ENCODE measurements at regions not wholly inside any gene's neighbourhood (a gene's known extent, or its start where the extent isn't known, plus 50 kb on each side); places are given as distances from the start of the nearest gene placed in this dataset.

- no peak for TF ChIP-seq ZBTB4 (CRISPR knock-in tag; IDR thresholded peaks at IDR 0.05)
- TF ChIP-seq BRCA1 (IDR thresholded peaks at IDR 0.05; ENCODE audit: low read depth, low read length): no peak
- TF ChIP-seq, protein P1, sequence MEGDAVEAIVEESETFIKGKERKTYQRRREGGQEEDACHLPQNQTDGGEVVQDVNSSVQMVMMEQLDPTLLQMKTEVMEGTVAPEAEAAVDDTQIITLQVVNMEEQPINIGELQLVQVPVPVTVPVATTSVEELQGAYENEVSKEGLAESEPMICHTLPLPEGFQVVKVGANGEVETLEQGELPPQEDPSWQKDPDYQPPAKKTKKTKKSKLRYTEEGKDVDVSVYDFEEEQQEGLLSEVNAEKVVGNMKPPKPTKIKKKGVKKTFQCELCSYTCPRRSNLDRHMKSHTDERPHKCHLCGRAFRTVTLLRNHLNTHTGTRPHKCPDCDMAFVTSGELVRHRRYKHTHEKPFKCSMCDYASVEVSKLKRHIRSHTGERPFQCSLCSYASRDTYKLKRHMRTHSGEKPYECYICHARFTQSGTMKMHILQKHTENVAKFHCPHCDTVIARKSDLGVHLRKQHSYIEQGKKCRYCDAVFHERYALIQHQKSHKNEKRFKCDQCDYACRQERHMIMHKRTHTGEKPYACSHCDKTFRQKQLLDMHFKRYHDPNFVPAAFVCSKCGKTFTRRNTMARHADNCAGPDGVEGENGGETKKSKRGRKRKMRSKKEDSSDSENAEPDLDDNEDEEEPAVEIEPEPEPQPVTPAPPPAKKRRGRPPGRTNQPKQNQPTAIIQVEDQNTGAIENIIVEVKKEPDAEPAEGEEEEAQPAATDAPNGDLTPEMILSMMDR (IDR thresholded peaks at IDR 0.05 in 2 of 3, conservative IDR thresholded peaks at IDR 0.05 in 1 of 3; ENCODE audit: control insufficient read depth in 2 of 3, extremely low read depth in 1 of 3, insufficient read depth in 1 of 3, low read depth in 3 of 3, low read length in 3 of 3): no peak
- no peak for TF ChIP-seq KLF5 (IDR thresholded peaks at IDR 0.05; ENCODE audit: partially characterized antibody)
- TF ChIP-seq TAF1 (IDR thresholded peaks at IDR 0.05; ENCODE audit: borderline replicate concordance, low read depth, low read length): no peak
- no peak for TF ChIP-seq POLR2A (IDR thresholded peaks at IDR 0.05; ENCODE audit: low read depth, low read length)
- TF ChIP-seq SIN3A (IDR thresholded peaks at IDR 0.05; ENCODE audit: low read depth, low read length): no peak
- no peak for TF ChIP-seq E4F1 (IDR thresholded peaks at IDR 0.05; ENCODE audit: borderline replicate concordance, partially characterized antibody)
- no peak for TF ChIP-seq HDAC2 (IDR thresholded peaks at IDR 0.05)
- TF ChIP-seq FOS (IDR thresholded peaks at IDR 0.05; ENCODE audit: borderline replicate concordance, extremely low read depth, insufficient read length): no peak
- no peak for TF ChIP-seq EP300 (IDR thresholded peaks at IDR 0.05; ENCODE audit: borderline replicate concordance in 1 of 2, control insufficient read depth in 1 of 2, low read depth in 2 of 2, low read length in 2 of 2)
Measured at GRCh38 chrX:145682518-145683298, 134.9 kb upstream of the SLITRK2 start.

Measured in GM12878 (cell line).